ENCODE measurements at regions not wholly inside any gene's neighbourhood (a gene's known extent, or its start where the extent isn't known, plus 50 kb on each side); places are given as distances from the start of the nearest gene placed in this dataset.
A peak's percentile ranks its signal among the peaks of the same experiment; 100 is the strongest.
"Not testable (repeated sequence)": the region's sequence is repeated elsewhere in the genome, so short reads cannot be mapped to it uniquely, and the experiment has no call there.

GRCh38 chr6:14885498-14885897 is 360.4 kb upstream of the JARID2 start:
- DNase-seq (ENCODE audit: low read depth), result no peak

GRCh38 chr6:14887181-14887580 is 358.7 kb upstream of the JARID2 start:
- no peak for DNase-seq (ENCODE audit: low read depth)

GRCh38 chr6:14887986-14888574 is 357.8 kb upstream of the JARID2 start:
- DNase-seq (ENCODE audit: low read depth), result no peak

- no peak for DNase-seq (ENCODE audit: low read depth)
Observed at GRCh38 chr6:14888575-14889000, 357.3 kb upstream of the JARID2 start.

- DNase-seq (ENCODE audit: low read depth), result peak; percentile 33
Observed at GRCh38 chr6:14889188-14889587, 356.7 kb upstream of the JARID2 start.

GRCh38 chr6:14889611-14890593 is 356.0 kb upstream of the JARID2 start:
- DNase-seq (ENCODE audit: low read depth), result no peak

- DNase-seq (ENCODE audit: low read depth), result not testable (repeated sequence)
Observed at GRCh38 chr6:14891820-14892375, 354.0 kb upstream of the JARID2 start.

GRCh38 chr6:14894105-14894504 is 351.8 kb upstream of the JARID2 start:
- DNase-seq (ENCODE audit: low read depth), result no peak

GRCh38 chr6:14896475-14896874 is 349.4 kb upstream of the JARID2 start:
- no peak for DNase-seq (ENCODE audit: low read depth)

- no peak for DNase-seq (ENCODE audit: low read depth)
Observed at GRCh38 chr6:14897831-14898230, 348.0 kb upstream of the JARID2 start.

- DNase-seq (ENCODE audit: low read depth), result not testable (repeated sequence)
Observed at GRCh38 chr6:14899441-14899840, 346.4 kb upstream of the JARID2 start.

- DNase-seq (ENCODE audit: low read depth), result no peak
Observed at GRCh38 chr6:14900919-14901318, 344.9 kb upstream of the JARID2 start.

GRCh38 chr6:14903176-14904038 is 342.5 kb upstream of the JARID2 start:
- DNase-seq (ENCODE audit: low read depth), result no peak

GRCh38 chr6:14905201-14905600 is 340.7 kb upstream of the JARID2 start:
- DNase-seq (ENCODE audit: low read depth), result no peak

GRCh38 chr6:14906621-14907020 is 339.2 kb upstream of the JARID2 start:
- no peak for DNase-seq (ENCODE audit: low read depth)

- no peak for DNase-seq (ENCODE audit: low read depth)
Observed at GRCh38 chr6:14910692-14911547, 334.9 kb upstream of the JARID2 start.

- no peak for DNase-seq (ENCODE audit: low read depth)
Observed at GRCh38 chr6:14912226-14912625, 333.6 kb upstream of the JARID2 start.

GRCh38 chr6:14912706-14913105 is 333.2 kb upstream of the JARID2 start:
- no peak for DNase-seq (ENCODE audit: low read depth)

GRCh38 chr6:14913931-14914330 is 331.9 kb upstream of the JARID2 start:
- no peak for DNase-seq (ENCODE audit: low read depth)

GRCh38 chr6:14915888-14916832 is 329.7 kb upstream of the JARID2 start:
- no peak for DNase-seq (ENCODE audit: low read depth)

Data from GM04503 (cell line).